ENCODE measurements at regions not wholly inside any gene's neighbourhood (a gene's known extent, or its start where the extent isn't known, plus 50 kb on each side); places are given as distances from the start of the nearest gene placed in this dataset.

DNA sequence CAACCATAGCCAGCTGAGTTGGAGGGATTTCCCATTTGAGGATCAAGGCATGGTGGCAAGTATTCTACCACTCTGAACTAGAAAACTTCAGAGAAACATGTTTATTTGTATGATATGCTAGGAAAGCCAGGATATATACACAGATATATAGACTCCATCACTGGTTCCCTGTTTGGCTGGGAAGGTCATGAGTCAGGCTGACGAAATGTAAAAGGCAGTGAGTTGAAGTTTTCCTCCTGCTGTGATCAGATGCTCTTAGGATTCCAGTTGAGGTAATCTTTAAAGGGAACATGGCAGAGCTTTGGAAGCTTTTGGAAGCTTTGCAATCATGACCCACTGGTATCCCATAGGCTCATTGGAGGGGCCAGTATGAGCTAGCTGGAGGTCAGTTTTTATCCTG is 1369.1 kb downstream of the EPHA7 start:
- no peak for TF ChIP-seq GATA3 (IDR thresholded peaks at IDR 0.05; ENCODE audit: low read depth, low read length)
- TF ChIP-seq GATA2 (IDR thresholded peaks at IDR 0.05; ENCODE audit: low read depth, low read length), result no peak
